SK-N-SH (cell line): ENCODE measurements at regions not wholly inside any gene's neighbourhood (a gene's known extent, or its start where the extent isn't known, plus 50 kb on each side); places are given as distances from the start of the nearest gene placed in this dataset.

Source experiments
- EP300 ChIP-seq, 2 experiments: IDR thresholded peaks; 2 replicates each; pipeline versions ENCODE4 v1.4.0 to v1.6.1; 2012; ENCODE audit warnings: borderline replicate concordance in 1 of 2, low read depth in 1 of 2, low read length in 1 of 2
- FOXM1 ChIP-seq: IDR thresholded peaks from 2 replicates; pipeline ENCODE4 v1.4.0; 2012; ENCODE audit warnings: low read depth, mild to moderate bottlenecking
- POLR2AphosphoS5 ChIP-seq: IDR thresholded peaks from 2 replicates; pipeline ENCODE4 v1.6.1; 2012; ENCODE audit warnings: low read depth, low read length
- REST ChIP-seq: IDR thresholded peaks from 2 replicates; pipeline ENCODE4 v1.6.1; 2012; ENCODE audit warnings: mild to moderate bottlenecking, low read depth, low read length, moderate library complexity
- TEAD4 ChIP-seq: IDR thresholded peaks from 2 replicates; pipeline ENCODE4 v1.4.0; 2012; ENCODE audit warnings: mild to moderate bottlenecking, borderline replicate concordance; ENCODE audit not compliant: insufficient read depth
- YY1 ChIP-seq: IDR thresholded peaks from 2 replicates; pipeline ENCODE4 v1.4.0; 2012; ENCODE audit warnings: low read depth, mild to moderate bottlenecking
- TF ChIP-seq, protein P1 (sequence below): fragments of 200-600 bp; sonication (generic); IDR thresholded peaks from 2 replicates; pipeline ENCODE4 v1.6.1; 2017; ENCODE audit warnings: antibody characterized with exemption, mild to moderate bottlenecking, moderate library complexity

GRCh38 chr5:172565455-172565854 lies 75.6 kb upstream of the NEURL1B start:
- TF ChIP-seq, protein P1, sequence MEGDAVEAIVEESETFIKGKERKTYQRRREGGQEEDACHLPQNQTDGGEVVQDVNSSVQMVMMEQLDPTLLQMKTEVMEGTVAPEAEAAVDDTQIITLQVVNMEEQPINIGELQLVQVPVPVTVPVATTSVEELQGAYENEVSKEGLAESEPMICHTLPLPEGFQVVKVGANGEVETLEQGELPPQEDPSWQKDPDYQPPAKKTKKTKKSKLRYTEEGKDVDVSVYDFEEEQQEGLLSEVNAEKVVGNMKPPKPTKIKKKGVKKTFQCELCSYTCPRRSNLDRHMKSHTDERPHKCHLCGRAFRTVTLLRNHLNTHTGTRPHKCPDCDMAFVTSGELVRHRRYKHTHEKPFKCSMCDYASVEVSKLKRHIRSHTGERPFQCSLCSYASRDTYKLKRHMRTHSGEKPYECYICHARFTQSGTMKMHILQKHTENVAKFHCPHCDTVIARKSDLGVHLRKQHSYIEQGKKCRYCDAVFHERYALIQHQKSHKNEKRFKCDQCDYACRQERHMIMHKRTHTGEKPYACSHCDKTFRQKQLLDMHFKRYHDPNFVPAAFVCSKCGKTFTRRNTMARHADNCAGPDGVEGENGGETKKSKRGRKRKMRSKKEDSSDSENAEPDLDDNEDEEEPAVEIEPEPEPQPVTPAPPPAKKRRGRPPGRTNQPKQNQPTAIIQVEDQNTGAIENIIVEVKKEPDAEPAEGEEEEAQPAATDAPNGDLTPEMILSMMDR = no peak
- TF ChIP-seq REST (no peak), YY1 (no peak), EP300 (IDR thresholded peaks at IDR 0.05; ENCODE audit: borderline replicate concordance in 1 of 2, low read depth in 1 of 2, low read length in 1 of 2) (no peak), FOXM1 (no peak), POLR2AphosphoS5 (no peak), TEAD4 (no peak)
